ENCODE measurements at regions not wholly inside any gene's neighbourhood (a gene's known extent, or its start where the extent isn't known, plus 50 kb on each side); places are given as distances from the start of the nearest gene placed in this dataset.

DNA sequence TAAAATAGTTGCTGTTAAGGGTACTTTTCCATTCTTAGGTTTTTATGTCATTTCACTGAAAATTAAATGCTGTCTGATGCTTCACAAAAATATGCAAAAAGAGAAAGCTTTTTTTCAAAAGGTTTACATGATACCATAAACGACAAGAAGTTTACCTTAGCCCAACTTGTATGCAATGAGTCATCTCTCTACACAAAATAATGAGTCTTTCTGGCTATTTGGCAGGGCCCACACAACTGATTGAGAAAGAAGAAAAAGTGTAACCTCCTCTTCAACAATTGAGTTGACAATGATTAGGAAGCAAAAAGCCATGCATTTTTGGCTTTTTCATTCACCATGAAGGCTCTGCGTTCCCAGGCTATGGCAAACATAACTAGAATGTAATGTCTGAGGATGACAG, 165.4 kb upstream of the CPNE8 start:
- TF ChIP-seq EP300 (IDR thresholded peaks at IDR 0.05) = no peak
- TF ChIP-seq, protein P1, sequence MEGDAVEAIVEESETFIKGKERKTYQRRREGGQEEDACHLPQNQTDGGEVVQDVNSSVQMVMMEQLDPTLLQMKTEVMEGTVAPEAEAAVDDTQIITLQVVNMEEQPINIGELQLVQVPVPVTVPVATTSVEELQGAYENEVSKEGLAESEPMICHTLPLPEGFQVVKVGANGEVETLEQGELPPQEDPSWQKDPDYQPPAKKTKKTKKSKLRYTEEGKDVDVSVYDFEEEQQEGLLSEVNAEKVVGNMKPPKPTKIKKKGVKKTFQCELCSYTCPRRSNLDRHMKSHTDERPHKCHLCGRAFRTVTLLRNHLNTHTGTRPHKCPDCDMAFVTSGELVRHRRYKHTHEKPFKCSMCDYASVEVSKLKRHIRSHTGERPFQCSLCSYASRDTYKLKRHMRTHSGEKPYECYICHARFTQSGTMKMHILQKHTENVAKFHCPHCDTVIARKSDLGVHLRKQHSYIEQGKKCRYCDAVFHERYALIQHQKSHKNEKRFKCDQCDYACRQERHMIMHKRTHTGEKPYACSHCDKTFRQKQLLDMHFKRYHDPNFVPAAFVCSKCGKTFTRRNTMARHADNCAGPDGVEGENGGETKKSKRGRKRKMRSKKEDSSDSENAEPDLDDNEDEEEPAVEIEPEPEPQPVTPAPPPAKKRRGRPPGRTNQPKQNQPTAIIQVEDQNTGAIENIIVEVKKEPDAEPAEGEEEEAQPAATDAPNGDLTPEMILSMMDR (IDR thresholded peaks at IDR 0.05) = no peak
